Panc1 (cell line): ENCODE measurements at regions not wholly inside any gene's neighbourhood (a gene's known extent, or its start where the extent isn't known, plus 50 kb on each side); places are given as distances from the start of the nearest gene placed in this dataset.

Experiments used
- CTCF ChIP-seq: fragments of 450-650 bp; IDR thresholded peaks from 2 replicates; pipeline ENCODE4 v1.5.1; 2017; ENCODE audit warnings: mild to moderate bottlenecking
- POLR2AphosphoS5 ChIP-seq: IDR thresholded peaks from 2 replicates; pipeline ENCODE4 v1.6.1; 2012; ENCODE audit warnings: mild to moderate bottlenecking, low read depth, low read length, moderate library complexity
- SIN3A ChIP-seq: IDR thresholded peaks from 2 replicates; pipeline ENCODE4 v1.6.1; 2012; ENCODE audit warnings: low read depth, mild to moderate bottlenecking, low read length, moderate library complexity, borderline replicate concordance; ENCODE audit not compliant: insufficient read depth
- TCF7L2 ChIP-seq: IDR thresholded peaks from 2 replicates; pipeline ENCODE4 v1.6.1; 2011; ENCODE audit warnings: mild to moderate bottlenecking, low read depth, low read length, inconsistent platforms
- TF ChIP-seq, protein P1 (sequence below), 2 experiments: IDR thresholded peaks; 2 replicates each; pipeline ENCODE4 v1.6.1; 2011 to 2012; ENCODE audit warnings: low read depth in 2 of 2, control low read depth in 1 of 2, low read length in 1 of 2, mild to moderate bottlenecking in 1 of 2, moderate library complexity in 1 of 2; ENCODE audit not compliant: insufficient read depth in 1 of 2

DNA sequence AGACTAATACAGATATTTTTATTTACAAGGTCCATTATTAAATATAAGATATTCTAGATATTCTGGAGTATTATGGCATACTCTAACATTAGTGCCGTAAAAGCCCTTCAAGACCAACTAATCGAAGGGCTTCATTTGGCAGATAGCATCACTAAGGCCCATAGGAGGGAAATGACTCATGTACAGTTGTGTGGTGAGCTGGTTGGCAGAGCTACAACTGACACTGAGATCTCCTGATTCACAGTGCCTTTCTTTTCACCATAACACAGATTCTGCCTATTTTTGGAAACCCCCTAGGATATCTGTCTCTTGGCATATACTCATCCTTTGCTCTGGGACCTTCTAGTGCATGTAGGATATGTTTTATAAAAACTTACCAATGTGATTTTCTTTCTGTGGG lies 201.7 kb upstream of the AFF2 start:
- no peak for TF ChIP-seq CTCF
- TF ChIP-seq, protein P1, sequence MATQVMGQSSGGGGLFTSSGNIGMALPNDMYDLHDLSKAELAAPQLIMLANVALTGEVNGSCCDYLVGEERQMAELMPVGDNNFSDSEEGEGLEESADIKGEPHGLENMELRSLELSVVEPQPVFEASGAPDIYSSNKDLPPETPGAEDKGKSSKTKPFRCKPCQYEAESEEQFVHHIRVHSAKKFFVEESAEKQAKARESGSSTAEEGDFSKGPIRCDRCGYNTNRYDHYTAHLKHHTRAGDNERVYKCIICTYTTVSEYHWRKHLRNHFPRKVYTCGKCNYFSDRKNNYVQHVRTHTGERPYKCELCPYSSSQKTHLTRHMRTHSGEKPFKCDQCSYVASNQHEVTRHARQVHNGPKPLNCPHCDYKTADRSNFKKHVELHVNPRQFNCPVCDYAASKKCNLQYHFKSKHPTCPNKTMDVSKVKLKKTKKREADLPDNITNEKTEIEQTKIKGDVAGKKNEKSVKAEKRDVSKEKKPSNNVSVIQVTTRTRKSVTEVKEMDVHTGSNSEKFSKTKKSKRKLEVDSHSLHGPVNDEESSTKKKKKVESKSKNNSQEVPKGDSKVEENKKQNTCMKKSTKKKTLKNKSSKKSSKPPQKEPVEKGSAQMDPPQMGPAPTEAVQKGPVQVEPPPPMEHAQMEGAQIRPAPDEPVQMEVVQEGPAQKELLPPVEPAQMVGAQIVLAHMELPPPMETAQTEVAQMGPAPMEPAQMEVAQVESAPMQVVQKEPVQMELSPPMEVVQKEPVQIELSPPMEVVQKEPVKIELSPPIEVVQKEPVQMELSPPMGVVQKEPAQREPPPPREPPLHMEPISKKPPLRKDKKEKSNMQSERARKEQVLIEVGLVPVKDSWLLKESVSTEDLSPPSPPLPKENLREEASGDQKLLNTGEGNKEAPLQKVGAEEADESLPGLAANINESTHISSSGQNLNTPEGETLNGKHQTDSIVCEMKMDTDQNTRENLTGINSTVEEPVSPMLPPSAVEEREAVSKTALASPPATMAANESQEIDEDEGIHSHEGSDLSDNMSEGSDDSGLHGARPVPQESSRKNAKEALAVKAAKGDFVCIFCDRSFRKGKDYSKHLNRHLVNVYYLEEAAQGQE (IDR thresholded peaks at IDR 0.05; ENCODE audit: insufficient read depth in 1 of 2, low read depth in 2 of 2, low read length in 1 of 2), result no peak
- TF ChIP-seq POLR2AphosphoS5, result no peak
- TF ChIP-seq SIN3A, result no peak
- no peak for TF ChIP-seq TCF7L2
